Stimulated activated CD8-positive, alpha-beta memory T cell treated with anti-CD3 and anti-CD28 coated beads, Interleukin-15, amount 100 ng/mL, for 48 hours (primary cell): ENCODE measurements at regions not wholly inside any gene's neighbourhood (a gene's known extent, or its start where the extent isn't known, plus 50 kb on each side); places are given as distances from the start of the nearest gene placed in this dataset.
"Not testable (repeated sequence)": the region's sequence is repeated elsewhere in the genome, so short reads cannot be mapped to it uniquely, and the experiment has no call there.

Experiments used
- DNase-seq, 2 donors: peaks; one replicate each; pipeline ENCODE4 v3.0.0-alpha.2; 2020; ENCODE audit warnings: low read depth in 2 of 2

DNA sequence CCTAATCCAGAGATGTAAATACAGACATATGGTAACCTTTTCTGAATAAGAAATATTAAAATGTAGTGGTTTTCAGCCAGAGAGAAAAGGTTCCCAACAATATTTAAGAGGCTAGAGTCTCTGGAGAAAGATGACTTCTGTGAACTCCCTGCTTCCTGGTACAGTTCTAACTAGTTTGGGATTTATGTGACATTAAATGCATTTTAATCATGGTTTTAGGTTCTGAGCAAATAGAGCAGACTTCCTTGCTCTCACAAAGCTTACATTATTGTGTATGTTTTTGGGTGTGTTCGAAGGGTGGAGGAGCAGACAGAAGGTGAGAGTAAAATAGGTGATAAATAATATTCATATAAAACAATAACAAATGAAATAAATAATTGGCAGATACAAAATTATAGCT, 250.1 kb upstream of the LUZP2 start:
- no peak for DNase-seq

GRCh38 chr11:24247846-24248245, 249.0 kb upstream of the LUZP2 start:
- no peak for DNase-seq

GRCh38 chr11:24249921-24250320, 246.9 kb upstream of the LUZP2 start:
- DNase-seq, result no peak

DNA sequence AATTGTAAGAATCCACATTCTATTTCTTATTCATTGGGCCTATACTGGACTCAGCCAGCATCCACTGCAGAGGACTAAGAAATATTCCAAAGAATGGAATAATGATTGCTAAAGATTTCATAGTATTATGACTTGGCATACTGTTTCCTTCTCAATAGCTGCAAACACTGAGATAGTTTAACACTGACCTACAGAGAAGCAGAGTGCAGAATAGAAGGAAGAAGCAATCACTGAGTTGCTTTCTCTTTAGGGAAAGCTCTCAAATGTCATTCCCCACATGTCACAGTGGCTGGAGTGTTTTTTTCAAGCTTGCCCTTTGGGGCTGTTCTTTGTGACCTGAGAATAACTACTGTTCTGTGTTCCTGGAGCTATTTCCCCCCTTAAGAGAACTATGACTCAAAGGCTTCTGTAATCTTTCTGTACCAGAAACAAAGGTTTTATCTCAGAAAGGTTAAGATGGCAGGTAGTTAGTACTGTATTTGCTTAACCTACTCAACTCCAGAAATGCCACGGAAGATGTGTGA, 243.6 kb upstream of the LUZP2 start:
- no peak for DNase-seq

- no peak for DNase-seq
These were observed 232.0 kb upstream of the LUZP2 start for GRCh38 chr11:24264868-24265267.

- no peak for DNase-seq
These were observed 229.8 kb upstream of the LUZP2 start for GRCh38 chr11:24267014-24267413.

DNA sequence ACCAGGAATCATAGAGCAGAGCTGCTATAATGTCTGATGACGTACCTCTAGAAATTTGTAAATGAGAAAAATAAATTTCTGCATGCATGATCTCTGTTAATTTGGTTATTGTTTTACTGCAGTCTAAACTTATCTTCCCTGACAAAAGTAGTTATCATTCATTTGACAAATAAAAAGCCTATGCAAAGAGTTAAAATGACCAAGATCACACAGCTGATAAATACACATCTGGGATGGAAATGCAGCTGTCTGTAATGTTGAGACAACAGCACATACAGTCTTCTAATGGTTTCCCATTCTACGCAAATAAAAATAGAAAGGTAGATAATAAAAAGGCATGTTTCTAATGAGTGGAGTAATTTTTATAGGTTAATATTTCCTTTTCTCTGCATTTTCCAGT, 225.1 kb upstream of the LUZP2 start:
- no peak for DNase-seq

DNA sequence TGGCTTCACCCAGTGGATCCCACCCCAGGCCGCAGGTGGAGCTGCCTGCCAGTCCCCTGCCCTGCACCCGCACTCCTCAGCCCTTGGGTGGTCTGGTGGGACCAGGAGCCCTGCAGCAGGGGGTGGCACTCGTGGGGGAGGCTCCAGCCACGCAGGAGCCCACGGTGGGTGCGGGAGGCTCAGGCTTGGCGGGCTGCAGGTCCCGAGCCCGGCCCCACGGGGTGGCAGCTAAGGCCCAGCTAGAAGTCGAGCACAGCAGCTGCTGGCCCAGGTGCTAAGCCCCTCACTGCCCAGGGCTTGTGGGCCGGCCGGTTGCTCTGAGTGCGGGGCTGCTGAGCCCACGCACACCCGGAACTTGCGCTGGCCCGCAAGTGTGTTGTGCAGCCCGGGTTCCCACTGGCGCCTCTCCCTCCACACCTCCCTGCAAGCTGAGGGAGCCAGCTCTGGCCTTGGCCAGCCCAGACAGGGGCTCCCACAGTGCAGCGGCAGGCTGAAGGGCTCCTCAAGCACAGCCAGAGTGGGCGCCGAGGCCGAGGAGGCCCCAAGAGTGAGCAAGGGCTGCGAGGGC, 222.6 kb upstream of the LUZP2 start:
- not testable (repeated sequence) for DNase-seq

DNA sequence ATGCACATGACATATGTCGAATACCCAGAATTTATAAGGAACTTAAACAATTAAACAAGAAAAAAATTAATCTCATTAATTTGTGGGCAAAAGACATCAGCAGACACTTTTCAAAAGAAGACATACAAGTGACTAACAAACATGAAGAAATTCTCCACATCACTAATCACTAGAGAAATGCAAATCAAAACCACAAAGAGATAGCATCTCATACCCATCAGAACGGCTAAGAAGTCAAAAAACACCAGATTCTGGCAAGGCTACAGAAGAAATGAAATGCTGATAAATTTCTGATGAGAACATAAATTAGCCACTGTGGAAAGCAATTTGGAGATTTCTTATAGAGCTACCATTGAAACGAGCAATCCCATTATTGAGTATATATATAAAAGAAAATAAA, 210.6 kb upstream of the LUZP2 start:
- no peak for DNase-seq

GRCh38 chr11:24289301-24289700, 207.6 kb upstream of the LUZP2 start:
- no peak for DNase-seq

DNA sequence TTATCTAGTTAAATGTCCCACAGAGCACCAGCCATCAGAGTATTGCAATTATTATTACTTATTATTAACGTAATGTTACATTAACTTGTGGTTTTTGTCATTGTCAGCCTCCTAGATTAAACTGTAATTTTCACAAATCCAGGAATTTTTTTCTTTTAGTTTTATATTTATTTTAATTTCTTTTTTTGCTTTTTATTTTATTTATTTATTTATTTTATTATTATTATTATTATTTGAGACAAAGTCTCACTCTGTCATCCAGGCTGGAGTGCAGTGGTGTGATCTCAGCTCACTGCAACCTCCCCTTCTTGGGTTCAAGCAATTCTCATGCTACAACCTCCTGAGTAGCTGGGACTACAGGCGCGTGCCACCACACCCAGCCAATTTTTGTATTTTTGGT, 202.9 kb upstream of the LUZP2 start:
- no peak for DNase-seq

DNA sequence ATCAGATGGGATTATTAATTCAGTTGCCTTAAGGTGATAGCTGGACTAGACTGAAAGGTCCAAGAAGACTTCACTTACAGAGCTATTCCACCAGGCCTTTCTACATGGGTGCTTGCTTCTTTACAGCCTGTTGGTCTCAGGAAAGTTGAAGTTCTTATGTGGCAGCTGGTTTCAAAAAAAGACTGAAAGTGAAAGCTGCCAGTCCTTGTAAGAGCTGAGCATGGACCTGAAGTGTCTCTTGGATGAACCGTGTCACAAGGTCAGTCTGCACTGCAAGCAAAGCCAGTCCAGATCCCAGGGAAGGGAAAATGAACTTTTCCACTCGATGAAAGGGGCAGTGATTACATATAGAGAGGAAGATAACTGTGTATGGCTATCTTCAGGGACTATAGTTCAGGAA, 201.5 kb upstream of the LUZP2 start:
- DNase-seq, result no peak

GRCh38 chr11:24297461-24297860, 199.4 kb upstream of the LUZP2 start:
- no peak for DNase-seq

DNA sequence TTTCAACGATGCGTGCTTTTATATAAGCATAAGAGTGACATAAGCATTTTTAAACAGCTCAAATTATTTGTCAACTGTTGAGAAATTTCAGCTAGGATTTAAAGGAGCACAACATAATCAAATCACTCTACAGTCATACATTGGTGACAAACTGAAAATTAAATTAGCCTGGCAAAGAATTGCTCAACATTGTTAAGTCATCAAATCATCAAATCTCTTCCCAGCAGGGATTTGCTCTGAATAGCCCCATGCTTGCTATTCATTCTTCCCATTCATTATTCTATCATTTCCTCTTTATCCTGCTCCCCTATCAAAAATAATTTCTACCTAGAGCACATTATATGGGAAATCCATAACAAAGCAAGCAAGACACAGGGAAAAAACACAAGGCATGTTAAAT, 198.7 kb upstream of the LUZP2 start:
- no peak for DNase-seq

DNA sequence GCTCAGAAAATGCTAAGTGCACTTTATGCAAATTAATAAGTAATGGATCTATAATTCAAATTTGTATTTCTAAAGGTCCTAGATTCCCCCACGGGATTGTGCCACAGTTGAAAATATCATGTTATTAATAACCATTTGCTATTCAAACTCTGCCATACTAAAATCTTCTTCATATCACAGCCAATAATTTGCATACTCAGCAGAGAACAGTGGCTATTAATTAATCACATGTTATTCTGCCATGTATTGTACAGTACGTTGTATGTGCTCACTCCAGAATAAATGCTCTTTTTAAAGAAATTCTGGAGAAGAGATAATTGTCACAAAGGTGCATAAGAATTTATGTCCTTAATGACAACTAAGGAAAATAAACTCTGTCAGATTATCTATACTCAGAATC, 184.9 kb upstream of the LUZP2 start:
- no peak for DNase-seq

- DNase-seq, result no peak
These were observed 184.2 kb upstream of the LUZP2 start for GRCh38 chr11:24312464-24313238.

GRCh38 chr11:24321229-24321628, 175.6 kb upstream of the LUZP2 start:
- no peak for DNase-seq

GRCh38 chr11:24324211-24324610, 172.6 kb upstream of the LUZP2 start:
- DNase-seq, result no peak

DNA sequence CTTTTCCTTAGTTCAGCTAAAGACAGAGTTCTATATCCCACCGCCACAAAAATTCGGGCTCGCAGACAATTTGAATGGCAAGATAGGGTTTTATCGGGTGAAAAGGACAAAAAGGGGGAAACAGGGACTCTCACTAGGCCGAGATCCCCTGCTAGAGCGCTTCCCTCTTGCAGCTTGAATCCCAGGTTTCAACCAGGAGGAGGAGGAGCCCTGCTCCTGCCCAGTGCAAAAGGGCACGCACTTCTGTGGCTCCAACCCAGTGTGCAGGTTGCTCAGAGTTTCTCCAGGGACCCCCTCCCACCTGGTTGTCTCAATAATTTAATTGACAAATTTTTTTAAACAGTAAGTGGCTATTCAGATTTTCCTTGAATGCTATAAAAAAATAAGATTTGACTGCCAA, 152.6 kb upstream of the LUZP2 start:
- DNase-seq, result no peak

DNA sequence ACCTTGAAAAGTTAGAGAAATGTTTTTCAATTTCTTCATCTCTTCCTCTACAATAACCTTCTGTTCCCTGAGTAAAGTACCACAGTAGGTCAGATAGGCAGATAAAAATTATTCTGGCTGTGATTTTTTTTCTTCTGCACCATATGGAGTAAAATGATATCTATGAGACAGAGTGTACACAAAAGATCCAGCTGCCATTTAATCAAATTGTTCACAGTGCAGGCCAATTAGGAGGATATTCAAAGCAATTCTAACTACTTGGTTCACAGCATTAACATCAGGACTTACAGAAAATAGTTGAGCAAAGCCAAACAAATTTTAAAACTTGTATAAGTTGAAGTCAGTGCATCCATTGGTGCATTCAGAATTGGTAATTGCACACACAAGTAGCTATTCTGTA, 147.9 kb upstream of the LUZP2 start:
- DNase-seq, result no peak

GRCh38 chr11:24351179-24351578, 145.7 kb upstream of the LUZP2 start:
- no peak for DNase-seq

DNA sequence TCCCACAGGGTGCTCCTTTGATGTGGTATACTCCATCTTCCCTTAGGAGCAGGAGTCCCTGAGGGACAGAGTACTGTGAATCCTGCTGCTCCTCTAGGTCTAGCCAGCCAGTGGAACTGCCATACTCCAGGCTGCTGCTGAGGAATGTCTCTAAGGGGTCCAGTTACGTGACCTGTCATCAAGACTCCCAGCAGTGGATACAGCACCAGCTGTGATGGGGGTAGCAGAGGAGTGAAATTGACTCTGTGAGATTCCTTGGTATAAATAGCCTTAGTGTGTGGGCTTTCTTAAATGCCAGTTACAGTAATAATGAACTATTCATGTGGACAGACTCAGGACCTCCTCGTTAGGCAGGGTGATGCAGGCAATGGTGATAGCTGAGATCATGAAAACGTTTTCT, 140.4 kb upstream of the LUZP2 start:
- no peak for DNase-seq

GRCh38 chr11:24357620-24358410, 139.0 kb upstream of the LUZP2 start:
- DNase-seq, result no peak
